ENCODE measurements at regions not wholly inside any gene's neighbourhood (a gene's known extent, or its start where the extent isn't known, plus 50 kb on each side); places are given as distances from the start of the nearest gene placed in this dataset.

- DNase-seq (ENCODE audit: low spot score) = no peak
- TF ChIP-seq CTCF (IDR thresholded peaks at IDR 0.05; ENCODE audit: extremely low read depth, insufficient read depth, missing control alignments) = no peak
- in situ Hi-C loops (cut with MboI; ENCODE audit: low pct_unique_long_range_greater_than_20kb, low sequenced_read_pairs, unreplicated experiment) = no loop called here
Measured at GRCh38 chr6:40779409-40779808, 192.2 kb upstream of the LRFN2 start.

GRCh38 chr6:40778918-40779317 is 191.8 kb upstream of the LRFN2 start:
- TF ChIP-seq CTCF (IDR thresholded peaks at IDR 0.05; ENCODE audit: extremely low read depth, insufficient read depth, missing control alignments) = no peak
- DNase-seq (ENCODE audit: low spot score) = no peak
- in situ Hi-C loops (cut with MboI; ENCODE audit: low pct_unique_long_range_greater_than_20kb, low sequenced_read_pairs, unreplicated experiment) = no loop called here

- no peak for DNase-seq (ENCODE audit: low spot score)
- in situ Hi-C loops (cut with MboI; ENCODE audit: low pct_unique_long_range_greater_than_20kb, low sequenced_read_pairs, unreplicated experiment) = no loop called here
- no peak for TF ChIP-seq CTCF (IDR thresholded peaks at IDR 0.05; ENCODE audit: extremely low read depth, insufficient read depth, missing control alignments)
Measured at GRCh38 chr6:40778196-40778595, 191.0 kb upstream of the LRFN2 start.

- in situ Hi-C loops (cut with MboI; ENCODE audit: low pct_unique_long_range_greater_than_20kb, low sequenced_read_pairs, unreplicated experiment) = no loop called here
- peak; percentile 32 for TF ChIP-seq CTCF (IDR thresholded peaks at IDR 0.05; ENCODE audit: extremely low read depth, insufficient read depth, missing control alignments)
- no peak for DNase-seq (ENCODE audit: low spot score)
Measured at GRCh38 chr6:40774932-40775331, 187.8 kb upstream of the LRFN2 start.

- in situ Hi-C loops (cut with MboI; ENCODE audit: low pct_unique_long_range_greater_than_20kb, low sequenced_read_pairs, unreplicated experiment) = no loop called here
- no peak for DNase-seq (ENCODE audit: low spot score)
Measured at GRCh38 chr6:40770794-40771193, 183.6 kb upstream of the LRFN2 start.

GRCh38 chr6:40764726-40765125 is 177.6 kb upstream of the LRFN2 start:
- TF ChIP-seq CTCF (IDR thresholded peaks at IDR 0.05; ENCODE audit: extremely low read depth, insufficient read depth, missing control alignments) = no peak
- in situ Hi-C loops (cut with MboI; ENCODE audit: low pct_unique_long_range_greater_than_20kb, low sequenced_read_pairs, unreplicated experiment) = no loop called here
- no peak for DNase-seq (ENCODE audit: low spot score)

More at GRCh38 chr6:40770794-40771193, 183.6 kb upstream of the LRFN2 start:
- no peak for TF ChIP-seq CTCF (IDR thresholded peaks at IDR 0.05; ENCODE audit: extremely low read depth, insufficient read depth, missing control alignments)

- no peak for DNase-seq (ENCODE audit: low spot score)
- in situ Hi-C loops (cut with MboI; ENCODE audit: low pct_unique_long_range_greater_than_20kb, low sequenced_read_pairs, unreplicated experiment) = no loop called here
- TF ChIP-seq CTCF (IDR thresholded peaks at IDR 0.05; ENCODE audit: extremely low read depth, insufficient read depth, missing control alignments) = no peak
Measured at GRCh38 chr6:40762981-40763380, 175.8 kb upstream of the LRFN2 start.
